ENCODE measurements at regions not wholly inside any gene's neighbourhood (a gene's known extent, or its start where the extent isn't known, plus 50 kb on each side); places are given as distances from the start of the nearest gene placed in this dataset.

GRCh38 chr3:194938845-194939531, 253.3 kb downstream of the FAM43A start:
- no peak for TF ChIP-seq CTCF (IDR thresholded peaks at IDR 0.05; ENCODE audit: low read length, missing control alignments)
- no peak overlapping the region for H3K4me3 ChIP-seq (replicated peaks; ENCODE audit: low read depth, low read length)
- DNase-seq (ENCODE audit: low read depth), result peak; percentile 50

DNA sequence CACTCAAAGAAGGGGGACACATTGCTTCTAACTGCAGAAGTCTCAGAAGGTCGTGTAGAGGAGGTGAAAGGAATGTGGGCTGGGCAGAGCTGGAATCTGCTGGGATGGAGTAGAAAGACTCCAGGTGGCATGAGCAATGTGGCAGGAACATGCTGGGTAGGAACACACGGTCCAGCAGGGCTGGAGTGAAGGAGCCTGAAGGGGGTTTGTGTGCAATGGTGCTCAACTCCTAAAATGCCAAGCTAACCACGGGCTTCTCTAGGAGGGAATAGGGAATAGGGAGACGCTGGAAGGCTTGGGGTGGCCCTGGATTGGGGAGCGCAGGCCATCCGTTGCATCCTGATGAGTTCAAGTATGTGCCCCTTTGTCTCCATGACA, 253.8 kb downstream of the FAM43A start:
- TF ChIP-seq CTCF (IDR thresholded peaks at IDR 0.05; ENCODE audit: low read length, missing control alignments), result no peak
- no peak overlapping the region for H3K4me3 ChIP-seq (replicated peaks; ENCODE audit: low read depth, low read length)
- DNase-seq (ENCODE audit: low read depth), result no peak

DNA sequence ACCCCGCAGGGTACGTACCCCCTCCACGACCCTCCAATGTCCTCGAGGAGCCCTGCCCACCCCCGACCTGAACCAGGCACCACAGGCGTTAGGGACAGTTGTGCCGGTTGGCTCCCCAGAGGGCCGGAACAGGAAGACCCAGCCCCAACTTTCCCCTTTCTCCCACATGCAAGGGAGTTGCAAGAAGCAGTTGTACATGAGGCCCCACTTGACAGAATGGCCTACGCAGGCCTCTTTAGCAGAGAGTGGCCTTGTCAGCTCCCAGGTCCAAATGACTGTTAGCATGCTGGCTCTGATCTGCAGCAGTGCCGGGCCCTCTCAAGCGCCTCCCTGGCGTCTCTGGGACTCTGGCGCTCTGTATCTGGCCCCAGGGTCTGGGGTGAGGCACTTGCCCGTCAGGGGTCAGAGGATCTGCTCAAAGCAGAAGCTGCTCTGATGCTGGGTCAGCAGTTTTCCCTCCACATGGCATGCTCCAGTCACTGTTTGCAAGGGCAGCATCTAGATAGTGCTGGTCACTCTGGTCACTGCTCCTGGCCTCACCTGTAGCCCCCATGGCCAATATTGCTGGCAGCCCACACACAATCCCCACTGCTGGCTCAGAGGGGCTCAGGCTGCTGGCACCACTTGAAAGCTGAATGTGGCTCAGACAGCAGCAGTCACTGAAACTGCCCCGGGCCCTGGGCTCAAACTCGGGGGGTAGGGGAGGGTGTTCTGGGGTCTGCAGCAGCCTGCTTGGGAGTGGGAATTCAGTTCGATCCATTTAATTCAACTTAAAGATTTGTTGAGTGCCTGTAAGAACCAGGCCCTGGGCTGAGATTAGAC, 254.5 kb downstream of the FAM43A start:
- DNase-seq (ENCODE audit: low read depth), result no peak

DNA sequence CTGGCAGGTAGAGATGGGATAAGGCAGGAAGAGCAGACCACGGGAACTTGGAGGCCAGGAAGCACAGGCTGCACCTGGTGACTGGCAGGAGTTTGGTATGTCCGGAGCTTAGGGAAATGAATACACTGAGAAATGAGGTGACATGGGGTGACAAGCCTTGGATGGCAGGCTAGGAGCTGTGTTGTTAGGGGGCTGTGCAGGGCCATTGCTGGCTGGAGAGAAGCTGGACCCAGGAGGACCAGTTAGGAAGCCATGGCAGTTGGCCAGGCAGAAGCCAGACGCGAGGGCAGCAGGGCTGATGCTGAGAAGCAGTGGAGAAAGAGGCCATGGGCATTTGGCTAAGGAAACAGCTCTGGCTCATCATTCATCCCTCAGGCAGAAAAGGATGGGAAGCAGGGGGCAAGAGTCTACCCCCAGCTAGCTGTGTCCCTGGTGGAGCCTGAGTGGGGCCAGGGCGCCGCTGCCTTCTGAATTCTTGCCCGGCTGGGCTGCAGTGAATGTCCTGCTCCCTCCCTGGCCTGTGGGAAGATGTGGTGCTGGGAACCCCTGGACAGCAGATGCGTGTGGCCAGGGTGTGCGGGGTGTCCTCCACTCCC, 255.8 kb downstream of the FAM43A start:
- no peak for TF ChIP-seq CTCF (IDR thresholded peaks at IDR 0.05; ENCODE audit: low read length, missing control alignments)
- H3K4me3 ChIP-seq (replicated peaks; ENCODE audit: low read depth, low read length), result no peak overlapping the region
- no peak for DNase-seq (ENCODE audit: low read depth)

More for the DNA sequence above, 254.5 kb downstream of the FAM43A start:
- H3K4me3 ChIP-seq (replicated peaks; ENCODE audit: low read depth, low read length), result no peak overlapping the region
- TF ChIP-seq CTCF (IDR thresholded peaks at IDR 0.05; ENCODE audit: low read length, missing control alignments), result no peak

GRCh38 chr3:194941956-194942511, 256.4 kb downstream of the FAM43A start:
- DNase-seq (ENCODE audit: low read depth), result no peak
- no peak for TF ChIP-seq CTCF (IDR thresholded peaks at IDR 0.05; ENCODE audit: low read length, missing control alignments)

DNA sequence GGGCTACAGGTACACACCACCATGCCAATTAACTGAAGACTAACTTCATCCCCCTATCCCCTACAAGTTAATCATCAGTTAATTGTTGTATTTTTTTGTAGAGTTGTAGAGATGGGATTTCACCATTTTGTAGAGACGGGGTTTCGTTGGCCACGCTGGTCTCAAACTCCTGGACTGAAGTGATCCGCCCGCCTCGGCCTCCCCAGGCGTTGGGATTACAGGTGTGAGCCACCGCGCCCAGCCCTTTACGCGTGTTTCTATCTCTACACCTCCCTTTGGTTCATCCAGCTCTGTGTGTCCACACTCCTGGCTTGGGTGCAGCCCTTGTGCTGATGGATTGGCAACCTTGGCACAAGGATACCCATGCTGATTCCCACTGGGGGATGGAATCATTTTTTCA, 258.8 kb downstream of the FAM43A start:
- DNase-seq (ENCODE audit: low read depth), result no peak
- no peak for TF ChIP-seq CTCF (IDR thresholded peaks at IDR 0.05; ENCODE audit: low read length, missing control alignments)

More at GRCh38 chr3:194941956-194942511, 256.4 kb downstream of the FAM43A start:
- no peak overlapping the region for H3K4me3 ChIP-seq (replicated peaks; ENCODE audit: low read depth, low read length)

More for the DNA sequence above, 258.8 kb downstream of the FAM43A start:
- no peak overlapping the region for H3K4me3 ChIP-seq (replicated peaks; ENCODE audit: low read depth, low read length)

All from fibroblast of pulmonary artery (primary cell).